ENCODE measurements at regions not wholly inside any gene's neighbourhood (a gene's known extent, or its start where the extent isn't known, plus 50 kb on each side); places are given as distances from the start of the nearest gene placed in this dataset.

DNA sequence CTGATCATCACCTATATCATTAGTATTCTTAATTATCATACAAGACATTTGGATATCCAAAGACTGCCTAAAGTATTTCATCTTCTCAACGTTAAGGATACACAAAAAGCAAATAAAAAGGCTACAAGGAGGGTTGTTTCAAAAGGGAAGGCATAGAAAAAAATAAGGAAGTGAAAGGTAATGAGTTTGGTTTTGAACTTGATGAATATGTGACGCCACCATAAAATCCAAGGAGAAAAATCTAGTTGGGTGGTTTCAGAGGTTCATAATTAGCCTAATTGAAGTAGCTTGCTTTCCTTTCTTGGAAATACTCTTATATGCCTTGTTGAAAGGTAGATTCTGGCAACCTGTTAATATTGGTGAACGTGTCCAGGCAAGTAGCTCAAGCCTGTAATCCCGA lies 96.1 kb upstream of the SGCD start (continued):
- TF ChIP-seq, protein P1, sequence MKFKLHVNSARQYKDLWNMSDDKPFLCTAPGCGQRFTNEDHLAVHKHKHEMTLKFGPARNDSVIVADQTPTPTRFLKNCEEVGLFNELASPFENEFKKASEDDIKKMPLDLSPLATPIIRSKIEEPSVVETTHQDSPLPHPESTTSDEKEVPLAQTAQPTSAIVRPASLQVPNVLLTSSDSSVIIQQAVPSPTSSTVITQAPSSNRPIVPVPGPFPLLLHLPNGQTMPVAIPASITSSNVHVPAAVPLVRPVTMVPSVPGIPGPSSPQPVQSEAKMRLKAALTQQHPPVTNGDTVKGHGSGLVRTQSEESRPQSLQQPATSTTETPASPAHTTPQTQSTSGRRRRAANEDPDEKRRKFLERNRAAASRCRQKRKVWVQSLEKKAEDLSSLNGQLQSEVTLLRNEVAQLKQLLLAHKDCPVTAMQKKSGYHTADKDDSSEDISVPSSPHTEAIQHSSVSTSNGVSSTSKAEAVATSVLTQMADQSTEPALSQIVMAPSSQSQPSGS (IDR thresholded peaks at IDR 0.05; ENCODE audit: low read length): no peak
- TF ChIP-seq, protein P2, sequence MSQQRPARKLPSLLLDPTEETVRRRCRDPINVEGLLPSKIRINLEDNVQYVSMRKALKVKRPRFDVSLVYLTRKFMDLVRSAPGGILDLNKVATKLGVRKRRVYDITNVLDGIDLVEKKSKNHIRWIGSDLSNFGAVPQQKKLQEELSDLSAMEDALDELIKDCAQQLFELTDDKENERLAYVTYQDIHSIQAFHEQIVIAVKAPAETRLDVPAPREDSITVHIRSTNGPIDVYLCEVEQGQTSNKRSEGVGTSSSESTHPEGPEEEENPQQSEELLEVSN (IDR thresholded peaks at IDR 0.05): no peak

All from H1 (cell line).